Activated CD8-positive, alpha-beta T cell treated with anti-CD3 and anti-CD28 coated beads for 36 hours (primary cell): ENCODE measurements at regions not wholly inside any gene's neighbourhood (a gene's known extent, or its start where the extent isn't known, plus 50 kb on each side); places are given as distances from the start of the nearest gene placed in this dataset.

ENCODE experiments used
- ATAC-seq: fragments of 200-7000 bp; cut with Tn5 transposase; one replicate; pipeline ENCODE4 v1.10.0; 2021; ENCODE audit warnings: mild to moderate bottlenecking, moderate library complexity
- CTCF ChIA-PET: fragments of 350-600 bp; sonication (Branson Sonifier 250); formaldehyde crosslinking; loops from one replicate; lab custom pipeline; 2021; ENCODE audit warnings: antibody characterized with exemption; lab: Charles Lee
- POLR2A ChIA-PET: fragments of 350-600 bp; sonication (Branson Sonifier 250); formaldehyde crosslinking; loops from one replicate; lab custom pipeline; 2021; ENCODE audit warnings: antibody characterized with exemption; lab: Charles Lee
- DNase-seq: peaks from one replicate; pipeline ENCODE4 v3.0.0-alpha.2; 2020
- H3K27ac Mint-ChIP-seq: one replicate; pipeline ENCODE4 v1.8.0; 2021; ENCODE audit warnings: mild to moderate bottlenecking, mixed read lengths
- H3K27me3 Mint-ChIP-seq: one replicate; pipeline ENCODE4 v1.8.0; 2021; ENCODE audit warnings: mixed read lengths
- H3K36me3 Mint-ChIP-seq: one replicate; pipeline ENCODE4 v1.8.0; 2021; ENCODE audit warnings: low read depth, mixed read lengths
- H3K4me1 Mint-ChIP-seq: one replicate; pipeline ENCODE4 v1.8.0; 2021; ENCODE audit warnings: low read depth, mixed read lengths
- H3K4me3 Mint-ChIP-seq: one replicate; pipeline ENCODE4 v1.8.0; 2021; ENCODE audit warnings: mild to moderate bottlenecking, moderate library complexity, mixed read lengths
- H3K9me3 Mint-ChIP-seq: one replicate; pipeline ENCODE4 v1.8.0; 2021; ENCODE audit warnings: mixed read lengths
- CTCF ChIP-seq: fragments of 200-600 bp; IDR thresholded peaks from one replicate; pipeline ENCODE4 v1.8.0; 2022; ENCODE audit warnings: antibody characterized with exemption, mild to moderate bottlenecking
- intact Hi-C: fragments of 100-400 bp; cut with micrococcal nuclease; formaldehyde crosslinking; loops from one replicate; pipeline ENCODE4 v1.10.0; 2022

GRCh38 chr3:107272885-107273284, 104.4 kb upstream of the CCDC54 start:
- H3K4me1 Mint-ChIP-seq: peaks cover 4% of the 10 kb centered on the region
- DNase-seq: no peak
- no peak overlapping the region for H3K27ac Mint-ChIP-seq
- ATAC-seq: no peak
- TF ChIP-seq CTCF: no peak
- ChIA-PET POLR2A (no interaction called here), CTCF (interaction anchor here (1.1 to 6.4 kb wide), 9 partner anchors 13 to 282 kb away, joined by 3 to 73 read pairs (median 13); no protein-coding TSS in a partner anchor)
- no peak overlapping the region for H3K4me3 Mint-ChIP-seq
- H3K9me3 Mint-ChIP-seq: no peaks in the 10 kb centered on the region
- no peaks in the 10 kb centered on the region for H3K36me3 Mint-ChIP-seq
- intact Hi-C loops: loop anchor here (5.0 kb wide), 1 partner anchor 154 kb away; no protein-coding TSS in a partner anchor
- peaks cover 19% of the 10 kb centered on the region for H3K27me3 Mint-ChIP-seq

- Mint-ChIP-seq H3K9me3 (no peaks in the 10 kb centered on the region), H3K36me3 (no peaks in the 10 kb centered on the region), H3K4me3 (no peak overlapping the region), H3K27me3 (peaks cover 19% of the 10 kb centered on the region), H3K4me1 (peaks cover 4% of the 10 kb centered on the region), H3K27ac (no peak overlapping the region)
- ChIA-PET CTCF (interaction anchor here (2.8 to 6.4 kb wide), 3 partner anchors 147 to 237 kb away, joined by 13 to 73 read pairs (median 56); no protein-coding TSS in a partner anchor), POLR2A (no interaction called here)
- intact Hi-C loops: loop anchor here (5.0 kb wide), 1 partner anchor 154 kb away; no protein-coding TSS in a partner anchor
- no peak for DNase-seq
- no peak for TF ChIP-seq CTCF
- no peak for ATAC-seq
These were observed 103.5 kb upstream of the CCDC54 start for GRCh38 chr3:107273771-107274170.

- peaks cover 14% of the 10 kb centered on the region for H3K27me3 Mint-ChIP-seq
- POLR2A ChIA-PET: no interaction called here
- intact Hi-C loops: no loop called here
- CTCF ChIA-PET: interaction anchor here (1.0 to 6.4 kb wide), 3 partner anchors 69 to 154 kb away, joined by 3 to 73 read pairs (median 56); no protein-coding TSS in a partner anchor
- no peaks in the 10 kb centered on the region for H3K36me3 Mint-ChIP-seq
- H3K4me1 Mint-ChIP-seq: peaks cover 2% of the 10 kb centered on the region
- TF ChIP-seq CTCF: no peak
- no peak for DNase-seq
- H3K27ac Mint-ChIP-seq: no peak overlapping the region
- no peak for ATAC-seq
- no peak overlapping the region for H3K4me3 Mint-ChIP-seq
- no peaks in the 10 kb centered on the region for H3K9me3 Mint-ChIP-seq
These were observed 101.7 kb upstream of the CCDC54 start for GRCh38 chr3:107275511-107275910.

DNA sequence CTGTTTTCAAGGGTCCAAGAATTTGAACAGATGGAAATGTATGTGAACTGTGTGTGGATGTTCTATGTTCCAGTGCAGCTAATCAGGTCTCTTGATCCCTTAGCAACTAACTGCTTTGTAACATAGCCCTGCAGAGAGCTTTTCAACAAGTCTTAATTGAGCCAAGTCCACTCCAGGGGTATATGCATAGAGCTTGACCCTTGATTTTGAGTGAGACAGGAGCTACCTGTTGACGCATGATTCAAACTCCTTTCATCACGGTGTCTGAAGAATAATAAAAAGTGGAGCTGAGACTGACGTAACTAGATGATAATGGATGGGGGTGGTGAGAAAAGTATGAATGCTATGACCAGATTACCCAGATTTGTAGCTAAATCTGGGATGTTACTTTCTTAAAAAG, 93.3 kb upstream of the CCDC54 start:
- Mint-ChIP-seq H3K27me3 (peaks cover 12% of the 10 kb centered on the region), H3K4me3 (no peak overlapping the region), H3K9me3 (no peaks in the 10 kb centered on the region), H3K4me1 (no peaks in the 10 kb centered on the region), H3K36me3 (no peaks in the 10 kb centered on the region), H3K27ac (no peak overlapping the region)
- CTCF ChIA-PET: interaction anchor here (2.4 kb wide), 1 partner anchor 12 kb away, joined by 12 read pairs; no protein-coding TSS in a partner anchor
- POLR2A ChIA-PET: no interaction called here
- no peak for TF ChIP-seq CTCF
- no peak for ATAC-seq
- DNase-seq: no peak
- intact Hi-C loops: no loop called here

DNA sequence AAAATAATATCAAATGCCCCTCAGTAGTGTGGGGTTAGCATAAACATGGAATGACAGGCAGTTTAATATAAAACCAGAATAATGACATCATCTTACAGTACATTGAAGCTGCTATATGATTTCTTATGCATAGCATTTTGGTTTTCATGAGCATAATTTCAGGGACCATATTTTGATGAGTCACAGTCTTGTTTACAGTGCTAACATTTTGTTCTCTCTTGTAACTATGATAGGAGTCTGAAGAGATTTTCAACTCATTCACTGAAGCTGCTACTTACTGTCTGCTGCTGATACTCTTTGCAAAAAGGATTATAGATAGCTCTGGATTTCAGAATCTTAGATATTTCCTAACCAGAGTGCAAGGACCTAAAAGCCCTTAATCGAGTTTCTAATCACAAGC, 92.6 kb upstream of the CCDC54 start:
- POLR2A ChIA-PET: interaction anchor here (1.1 kb wide), 1 partner anchor 10 kb away, joined by 3 read pairs; no protein-coding TSS in a partner anchor
- H3K27ac Mint-ChIP-seq: no peak overlapping the region
- peaks cover 12% of the 10 kb centered on the region for H3K27me3 Mint-ChIP-seq
- no peak for ATAC-seq
- no peaks in the 10 kb centered on the region for H3K36me3 Mint-ChIP-seq
- intact Hi-C loops: no loop called here
- no peak overlapping the region for H3K4me3 Mint-ChIP-seq
- DNase-seq: no peak
- H3K9me3 Mint-ChIP-seq: no peaks in the 10 kb centered on the region
- H3K4me1 Mint-ChIP-seq: no peaks in the 10 kb centered on the region
- TF ChIP-seq CTCF: no peak
- CTCF ChIA-PET: interaction anchor here (0.6 to 2.4 kb wide), 2 partner anchors 13 to 128 kb away, joined by 3 to 12 read pairs; no protein-coding TSS in a partner anchor
